ENCODE measurements at regions not wholly inside any gene's neighbourhood (a gene's known extent, or its start where the extent isn't known, plus 50 kb on each side); places are given as distances from the start of the nearest gene placed in this dataset.

- TF ChIP-seq ZNF219 (CRISPR knock-in tag; IDR thresholded peaks at IDR 0.05; ENCODE audit: borderline replicate concordance) (no peak), USF2 (CRISPR knock-in tag; IDR thresholded peaks at IDR 0.05) (no peak)
These were observed 84.5 kb upstream of the TLK1 start for GRCh38 chr2:171244970-171245782.
